ENCODE measurements at regions not wholly inside any gene's neighbourhood (a gene's known extent, or its start where the extent isn't known, plus 50 kb on each side); places are given as distances from the start of the nearest gene placed in this dataset.

DNA sequence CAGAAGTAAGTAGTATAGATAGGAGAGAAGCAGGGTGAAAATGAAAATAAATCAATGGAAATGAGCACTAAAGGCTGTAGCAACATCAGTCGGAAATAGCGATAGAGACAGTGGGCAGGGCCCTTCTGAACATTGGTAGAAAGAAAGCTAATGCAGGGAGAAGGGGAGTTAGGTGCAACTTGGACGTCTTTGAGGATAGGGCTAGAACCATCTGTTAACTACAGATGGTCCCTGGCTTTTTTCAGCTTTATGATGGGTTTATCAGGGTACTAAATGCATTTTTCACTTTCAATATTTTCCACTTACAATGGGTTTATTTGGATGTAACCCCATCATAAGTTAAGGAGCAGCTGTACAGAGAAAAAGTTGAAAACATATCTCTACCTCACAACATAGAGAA is 72.8 kb upstream of the CNR1 start:
- TF ChIP-seq, protein P1, sequence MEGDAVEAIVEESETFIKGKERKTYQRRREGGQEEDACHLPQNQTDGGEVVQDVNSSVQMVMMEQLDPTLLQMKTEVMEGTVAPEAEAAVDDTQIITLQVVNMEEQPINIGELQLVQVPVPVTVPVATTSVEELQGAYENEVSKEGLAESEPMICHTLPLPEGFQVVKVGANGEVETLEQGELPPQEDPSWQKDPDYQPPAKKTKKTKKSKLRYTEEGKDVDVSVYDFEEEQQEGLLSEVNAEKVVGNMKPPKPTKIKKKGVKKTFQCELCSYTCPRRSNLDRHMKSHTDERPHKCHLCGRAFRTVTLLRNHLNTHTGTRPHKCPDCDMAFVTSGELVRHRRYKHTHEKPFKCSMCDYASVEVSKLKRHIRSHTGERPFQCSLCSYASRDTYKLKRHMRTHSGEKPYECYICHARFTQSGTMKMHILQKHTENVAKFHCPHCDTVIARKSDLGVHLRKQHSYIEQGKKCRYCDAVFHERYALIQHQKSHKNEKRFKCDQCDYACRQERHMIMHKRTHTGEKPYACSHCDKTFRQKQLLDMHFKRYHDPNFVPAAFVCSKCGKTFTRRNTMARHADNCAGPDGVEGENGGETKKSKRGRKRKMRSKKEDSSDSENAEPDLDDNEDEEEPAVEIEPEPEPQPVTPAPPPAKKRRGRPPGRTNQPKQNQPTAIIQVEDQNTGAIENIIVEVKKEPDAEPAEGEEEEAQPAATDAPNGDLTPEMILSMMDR (IDR thresholded peaks at IDR 0.05; ENCODE audit: insufficient read depth, low read depth, low read length, missing control alignments) = no peak
- DNase-seq (ENCODE audit: low read depth) = no peak
- H3K4me3 ChIP-seq (ENCODE audit: low read depth, low read length) = no peak overlapping the region

DNA sequence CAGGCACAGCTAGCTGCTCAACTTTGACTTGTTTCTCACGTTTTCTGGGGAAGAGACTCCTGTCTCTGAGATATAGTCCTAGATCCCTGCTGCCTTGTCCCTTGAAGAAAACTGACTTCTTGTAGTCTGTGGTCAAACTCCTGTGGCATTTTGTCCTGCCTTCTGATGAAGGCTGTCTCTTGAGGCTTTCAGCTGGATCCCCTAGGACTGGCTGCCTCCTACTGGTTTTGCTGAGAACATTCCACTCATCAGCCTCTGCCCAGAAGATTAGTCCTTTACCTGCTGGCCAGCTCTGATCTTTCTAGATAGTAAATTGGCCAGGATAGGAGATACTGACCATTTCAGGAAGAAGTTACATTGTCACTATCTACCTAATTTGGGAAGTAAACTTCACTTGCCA is 71.9 kb upstream of the CNR1 start:
- TF ChIP-seq, protein P1 (IDR thresholded peaks at IDR 0.05; ENCODE audit: insufficient read depth, low read depth, low read length, missing control alignments) = peak; percentile 74
- H3K4me3 ChIP-seq (ENCODE audit: low read depth, low read length) = no peak overlapping the region
- peak; percentile 75 for DNase-seq (ENCODE audit: low read depth)

DNA sequence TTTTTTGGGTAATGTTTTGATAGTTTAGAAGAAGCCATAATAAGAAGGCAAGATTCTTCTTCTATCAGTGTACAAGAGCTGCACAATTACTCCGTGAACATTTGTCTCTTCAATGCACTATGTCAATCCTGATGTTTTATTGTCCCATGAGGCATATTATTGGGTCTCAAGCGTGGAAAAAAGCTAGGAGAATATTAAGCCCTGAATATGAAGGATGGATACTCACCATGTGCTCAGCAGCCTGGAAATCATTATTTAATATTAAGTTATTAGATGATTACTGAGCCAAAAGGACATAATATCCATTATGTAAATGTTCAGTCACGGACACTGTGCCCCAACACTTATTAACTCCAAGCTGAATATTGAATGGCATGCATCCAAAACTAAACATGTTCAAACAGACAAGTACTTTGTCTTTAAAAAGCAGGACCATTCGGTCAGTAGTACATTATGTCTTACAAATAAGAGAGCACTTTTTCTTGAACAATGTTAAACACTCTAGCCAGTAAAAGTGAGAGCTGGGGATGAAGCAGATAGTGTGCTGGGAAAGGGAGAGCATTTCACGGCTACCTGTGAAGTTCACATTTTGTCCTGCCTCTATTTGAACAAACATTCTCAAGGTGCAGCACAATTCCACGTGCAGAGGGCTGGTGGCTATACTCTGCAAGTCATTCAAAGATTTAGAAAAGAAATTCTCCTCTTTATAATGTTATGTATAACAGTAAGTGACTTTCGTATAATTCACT is 70.6 kb upstream of the CNR1 start:
- no peak for DNase-seq (ENCODE audit: low read depth)
- H3K4me3 ChIP-seq (ENCODE audit: low read depth, low read length) = no peak overlapping the region
- TF ChIP-seq, protein P1 (IDR thresholded peaks at IDR 0.05; ENCODE audit: insufficient read depth, low read depth, low read length, missing control alignments) = no peak

DNA sequence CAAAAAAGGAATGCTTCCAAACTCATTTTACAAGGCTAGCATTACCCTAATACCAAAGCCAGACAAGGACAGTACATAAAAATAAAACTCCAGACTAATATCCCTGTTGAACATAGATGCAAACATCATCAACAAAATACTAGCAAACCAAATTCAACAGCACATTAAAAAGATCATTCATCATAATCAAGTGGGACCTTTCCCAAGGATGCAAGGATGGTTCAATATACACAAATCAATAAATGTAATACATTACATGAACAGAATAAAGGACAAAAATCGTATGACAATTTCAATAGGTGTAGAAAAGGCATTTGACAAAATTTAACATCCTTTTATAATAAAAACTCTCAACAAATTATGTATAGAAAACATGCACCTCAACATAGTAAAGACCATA is 66.6 kb upstream of the CNR1 start:
- H3K4me3 ChIP-seq (ENCODE audit: low read depth, low read length) = no peak overlapping the region
- TF ChIP-seq, protein P1 (IDR thresholded peaks at IDR 0.05; ENCODE audit: insufficient read depth, low read depth, low read length, missing control alignments) = no peak
- DNase-seq (ENCODE audit: low read depth) = no peak

DNA sequence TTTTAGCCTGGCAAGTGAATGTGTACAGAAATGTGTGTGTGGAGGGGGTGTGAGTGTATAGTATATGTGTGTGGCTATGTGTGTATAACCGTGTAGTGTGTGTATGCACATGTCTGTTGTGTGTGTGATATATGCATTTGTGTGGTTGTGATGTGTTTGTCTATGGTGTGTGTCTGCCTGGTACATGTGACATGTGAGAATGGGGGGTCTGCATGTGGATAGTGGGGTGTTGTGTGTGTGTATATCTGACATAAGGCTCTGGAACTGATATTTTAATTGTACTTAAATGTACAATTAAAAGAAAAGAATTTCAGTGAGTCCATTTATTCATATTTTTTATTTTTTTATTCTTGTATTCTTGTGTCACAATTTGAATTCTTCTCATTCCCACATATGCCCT is 57.2 kb upstream of the CNR1 start:
- TF ChIP-seq, protein P1 (IDR thresholded peaks at IDR 0.05; ENCODE audit: insufficient read depth, low read depth, low read length, missing control alignments) = no peak
- DNase-seq (ENCODE audit: low read depth) = no peak
- no peak overlapping the region for H3K4me3 ChIP-seq (ENCODE audit: low read depth, low read length)

DNA sequence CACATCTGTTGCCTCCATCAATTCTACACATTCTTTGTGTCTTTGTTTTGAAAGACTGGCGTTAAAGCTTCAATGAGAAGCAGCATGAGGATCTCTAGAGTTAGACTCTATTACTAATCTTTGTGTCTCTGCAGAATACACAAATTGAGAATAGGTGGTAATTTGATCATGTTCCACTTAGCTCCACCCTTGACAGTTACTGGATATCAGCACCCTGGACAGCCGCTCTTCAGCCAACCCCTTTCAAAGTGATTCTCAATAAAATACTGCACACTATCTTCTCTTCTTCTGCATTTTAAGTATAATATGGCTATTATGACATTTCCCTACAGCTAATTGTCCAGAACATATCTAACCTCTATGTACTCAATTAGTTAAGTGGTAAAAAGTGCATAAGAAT is 54.3 kb upstream of the CNR1 start:
- TF ChIP-seq, protein P1 (IDR thresholded peaks at IDR 0.05; ENCODE audit: insufficient read depth, low read depth, low read length, missing control alignments) = no peak
- DNase-seq (ENCODE audit: low read depth) = peak; percentile 8
- no peak overlapping the region for H3K4me3 ChIP-seq (ENCODE audit: low read depth, low read length)

DNA sequence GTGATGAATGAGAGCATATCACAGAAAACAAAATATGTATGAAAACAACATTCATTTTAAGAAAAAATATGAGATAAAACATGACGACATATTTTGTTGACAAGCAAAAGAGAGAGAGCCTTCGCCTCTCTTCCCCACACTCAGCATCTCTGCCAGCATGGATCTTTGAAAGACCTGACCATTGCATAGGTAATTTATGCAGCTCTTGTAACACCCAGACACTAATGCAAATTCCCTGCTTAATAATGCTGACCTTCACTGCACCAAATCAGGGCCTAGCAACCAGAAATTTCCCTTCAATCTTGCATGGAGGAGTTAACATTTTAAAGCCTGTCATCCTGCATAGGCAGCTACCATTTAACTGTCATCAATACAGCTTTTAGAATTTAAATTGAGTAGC is 50.0 kb upstream of the CNR1 start:
- DNase-seq (ENCODE audit: low read depth) = no peak
- H3K4me3 ChIP-seq (ENCODE audit: low read depth, low read length) = no peak overlapping the region
- TF ChIP-seq, protein P1 (IDR thresholded peaks at IDR 0.05; ENCODE audit: insufficient read depth, low read depth, low read length, missing control alignments) = no peak
